SU-DHL-6 (cell line): ENCODE measurements at regions not wholly inside any gene's neighbourhood (a gene's known extent, or its start where the extent isn't known, plus 50 kb on each side); places are given as distances from the start of the nearest gene placed in this dataset.

Experiments used
- H2AFZ ChIP-seq: fragments of 200-600 bp; sonication (generic); 2 replicates; pipeline ENCODE4 v1.6.1; 2014; ENCODE audit warnings: low read depth, mild to moderate bottlenecking, moderate library complexity, mixed read lengths, antibody characterized with exemption, low read length; ENCODE audit not compliant: severe bottlenecking
- H3F3A ChIP-seq: fragments of 200-600 bp; shearing (Covaris generic); 2 replicates; pipeline ENCODE4 v1.6.0; 2016; ENCODE audit warnings: antibody characterized with exemption, mild to moderate bottlenecking; ENCODE audit not compliant: insufficient read depth
- H3K27ac ChIP-seq: fragments of 200-600 bp; sonication (generic); 2 replicates; pipeline ENCODE4 v1.5.1; 2016; ENCODE audit warnings: low read depth, mild to moderate bottlenecking, low read length, moderate library complexity, mixed read lengths
- H3K27me3 ChIP-seq: fragments of 200-600 bp; sonication (generic), shearing (Covaris generic); 2 replicates; pipeline ENCODE4 v1.6.0; 2014; ENCODE audit warnings: mild to moderate bottlenecking, low read length
- H3K36me3 ChIP-seq: fragments of 200-600 bp; sonication (generic); 2 replicates; pipeline ENCODE4 v1.6.1; 2014; ENCODE audit warnings: mild to moderate bottlenecking, low read length, mixed read lengths
- H3K4me2 ChIP-seq: fragments of 300-600, 200-600 bp; shearing (Covaris generic), sonication (generic); 2 replicates; pipeline ENCODE4 v1.6.0; 2014; ENCODE audit warnings: low read length, low read depth, mild to moderate bottlenecking; ENCODE audit not compliant: poor library complexity, severe bottlenecking
- H3K4me3 ChIP-seq: fragments of 200-600 bp; sonication (generic); 2 replicates; pipeline ENCODE4 v1.5.1; 2014; ENCODE audit warnings: antibody characterized with exemption, low read length, mild to moderate bottlenecking, mixed read lengths; ENCODE audit not compliant: insufficient read depth, poor library complexity, severe bottlenecking
- H3K79me2 ChIP-seq: fragments of 200-600 bp; sonication (generic); 2 replicates; pipeline ENCODE4 v1.6.1; 2014; ENCODE audit warnings: mild to moderate bottlenecking, low read length, moderate library complexity; ENCODE audit not compliant: insufficient read depth
- H3K9ac ChIP-seq: fragments of 200-600 bp; sonication (generic); 2 replicates; pipeline ENCODE4 v1.7.0; 2014; ENCODE audit warnings: mild to moderate bottlenecking, low read length
- H3K9me2 ChIP-seq: fragments of 200-600 bp; sonication (generic); replicated peaks from 2 replicates; pipeline ENCODE4 v1.6.1; 2014; ENCODE audit warnings: low read length; ENCODE audit not compliant: insufficient read depth
- H3K9me3 ChIP-seq: fragments of 200-600 bp; sonication (generic); 2 replicates; pipeline ENCODE4 v1.6.1; 2014; ENCODE audit warnings: low read length, mixed read lengths; ENCODE audit not compliant: insufficient read depth
- H4K20me1 ChIP-seq: fragments of 200-600 bp; sonication (generic); 2 replicates; pipeline ENCODE4 v1.6.1; 2014; ENCODE audit warnings: low read depth, mild to moderate bottlenecking, antibody characterized with exemption, low read length, moderate library complexity, mixed read lengths
- CTCF ChIP-seq: fragments of 200-600 bp; sonication (generic); IDR thresholded peaks from one replicate; pipeline ENCODE4 v1.5.1; 2017; ENCODE audit warnings: antibody characterized with exemption, mild to moderate bottlenecking, low read length, moderate library complexity; ENCODE audit not compliant: insufficient read depth, poor library complexity, severe bottlenecking
- EZH2phosphoT487 ChIP-seq: fragments of 200-600 bp; sonication (generic), shearing (Covaris generic); conservative IDR thresholded peaks from 2 replicates; pipeline ENCODE4 v1.6.1; 2018; ENCODE audit warnings: mild to moderate bottlenecking, antibody characterized with exemption, low read length, moderate library complexity, mixed read lengths

DNA sequence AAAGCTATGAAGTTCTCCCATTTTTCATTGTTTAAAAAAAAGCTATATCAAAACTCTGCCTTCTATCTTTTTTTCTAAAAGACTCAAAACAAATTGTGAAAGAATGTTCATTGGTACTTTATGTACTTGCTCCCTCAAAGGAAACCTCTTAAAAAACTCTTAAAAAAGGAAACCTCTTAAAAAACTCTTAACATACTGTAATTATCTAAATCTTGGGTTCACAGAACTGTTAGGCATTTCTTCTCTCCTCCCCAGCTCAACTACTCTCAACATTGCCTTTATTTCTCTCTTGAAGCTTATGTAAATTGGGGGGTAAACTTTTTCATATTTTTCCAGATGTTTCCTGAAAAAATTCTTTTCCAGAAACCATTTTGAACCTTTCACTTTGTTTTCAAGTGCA is 330.5 kb upstream of the SLC39A10 start:
- Histone ChIP-seq H3K36me3 (no peaks in the 10 kb centered on the region), H3K4me3 (no peak overlapping the region), H3K9me3 (no peaks in the 10 kb centered on the region), H3K27me3 (no peaks in the 10 kb centered on the region), H3K79me2 (no peaks in the 10 kb centered on the region), H3F3A (no peaks in the 10 kb centered on the region), H4K20me1 (no peaks in the 10 kb centered on the region), H3K9me2 (no peaks in the 10 kb centered on the region), H3K4me2 (no peak overlapping the region), H3K9ac (no peak overlapping the region), H3K27ac (no peak overlapping the region), H2AFZ (no peak overlapping the region)
- no peak for TF ChIP-seq CTCF
- TF ChIP-seq EZH2phosphoT487, result no peak

DNA sequence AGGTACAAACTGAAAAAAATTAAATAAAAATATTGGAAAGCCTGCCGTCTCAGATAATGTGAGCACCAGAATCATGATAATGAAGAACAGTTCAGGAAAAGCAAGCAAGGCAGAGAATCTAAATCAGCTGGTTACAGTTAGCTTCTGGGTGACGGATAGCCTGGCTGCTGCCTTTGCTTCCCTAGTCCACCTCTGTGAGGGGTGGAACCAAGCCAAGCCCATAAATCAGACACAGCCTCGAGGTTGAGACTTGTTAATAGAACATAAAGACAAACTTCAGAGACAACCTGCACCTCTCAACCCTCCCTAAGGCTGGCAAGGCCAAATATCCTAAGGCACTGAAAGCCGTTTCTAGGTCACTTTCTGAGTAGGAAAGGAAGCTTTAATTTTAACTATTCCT is 334.7 kb upstream of the SLC39A10 start:
- Histone ChIP-seq H3K9me2 (no peaks in the 10 kb centered on the region), H3K9me3 (no peaks in the 10 kb centered on the region), H3F3A (no peaks in the 10 kb centered on the region), H3K9ac (no peak overlapping the region), H3K4me2 (no peak overlapping the region), H3K4me3 (no peak overlapping the region), H3K27me3 (no peaks in the 10 kb centered on the region), H3K36me3 (no peaks in the 10 kb centered on the region), H2AFZ (no peak overlapping the region), H4K20me1 (no peaks in the 10 kb centered on the region), H3K27ac (no peak overlapping the region), H3K79me2 (no peaks in the 10 kb centered on the region)
- no peak for TF ChIP-seq EZH2phosphoT487
- no peak for TF ChIP-seq CTCF

DNA sequence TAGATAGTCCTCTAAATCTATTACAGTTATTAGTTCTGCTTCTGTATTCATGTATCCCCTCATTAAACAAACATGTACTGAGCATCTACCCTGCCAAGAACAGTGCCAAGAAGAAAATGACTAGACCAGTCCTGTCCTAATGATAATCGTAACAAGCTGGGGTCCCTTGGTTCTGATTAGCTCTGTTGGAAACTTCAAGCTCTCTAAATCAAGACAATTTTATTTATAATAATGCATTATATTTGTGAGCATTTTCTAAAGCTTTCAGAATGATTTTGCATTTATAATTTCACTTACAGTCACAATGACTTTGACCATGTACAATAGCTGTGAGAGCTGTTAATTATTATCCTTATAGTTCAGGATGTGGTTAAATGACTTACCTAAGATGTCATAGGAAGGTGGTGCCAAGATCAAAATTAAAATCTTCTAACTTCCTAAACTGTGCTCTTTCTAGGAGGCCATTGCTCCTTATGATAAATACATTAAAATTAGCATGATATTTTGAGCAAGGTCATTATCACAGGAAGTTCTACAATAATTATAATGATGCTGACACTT is 336.5 kb upstream of the SLC39A10 start:
- Histone ChIP-seq H3K9me3 (no peaks in the 10 kb centered on the region), H3K4me2 (no peak overlapping the region), H3K9me2 (no peaks in the 10 kb centered on the region), H3K27me3 (no peaks in the 10 kb centered on the region), H4K20me1 (no peaks in the 10 kb centered on the region), H3K79me2 (no peaks in the 10 kb centered on the region), H3K27ac (no peak overlapping the region), H3F3A (no peaks in the 10 kb centered on the region), H3K9ac (no peak overlapping the region), H3K4me3 (no peak overlapping the region), H2AFZ (no peak overlapping the region), H3K36me3 (no peaks in the 10 kb centered on the region)
- no peak for TF ChIP-seq CTCF
- no peak for TF ChIP-seq EZH2phosphoT487
